Stimulated activated CD4-positive, alpha-beta T cell treated with anti-CD3 and anti-CD28 coated beads, Interleukin-2, amount 100 ng/mL, for 24 hours (primary cell): ENCODE measurements at regions not wholly inside any gene's neighbourhood (a gene's known extent, or its start where the extent isn't known, plus 50 kb on each side); places are given as distances from the start of the nearest gene placed in this dataset.
"Not testable (repeated sequence)": the region's sequence is repeated elsewhere in the genome, so short reads cannot be mapped to it uniquely, and the experiment has no call there.

Experiments
- DNase-seq, 2 donors: peaks; one replicate each; pipeline ENCODE4 v3.0.0-alpha.2; 2020

GRCh38 chr16:22572331-22573224, 61.9 kb downstream of the NPIPB5 start:
- not testable (repeated sequence) for DNase-seq

GRCh38 chr16:22573225-22573530, 62.5 kb downstream of the NPIPB5 start:
- DNase-seq, result not testable (repeated sequence)

- not testable (repeated sequence) for DNase-seq
Measured at GRCh38 chr16:22576506-22576905, 65.8 kb downstream of the NPIPB5 start.

- DNase-seq, result not testable (repeated sequence)
Measured at GRCh38 chr16:22583195-22583594, 72.5 kb downstream of the NPIPB5 start.

- not testable (repeated sequence) for DNase-seq
Measured at GRCh38 chr16:22584459-22584858, 73.8 kb downstream of the NPIPB5 start.

GRCh38 chr16:22584941-22585340, 74.2 kb downstream of the NPIPB5 start:
- DNase-seq, result not testable (repeated sequence)

- not testable (repeated sequence) for DNase-seq
Measured at GRCh38 chr16:22585431-22585830, 74.7 kb downstream of the NPIPB5 start.

GRCh38 chr16:22586732-22587131, 76.0 kb downstream of the NPIPB5 start:
- DNase-seq, result not testable (repeated sequence)

GRCh38 chr16:22589757-22590156, 79.1 kb downstream of the NPIPB5 start:
- not testable (repeated sequence) for DNase-seq

GRCh38 chr16:22596445-22597045, 85.9 kb downstream of the NPIPB5 start:
- DNase-seq, result not testable (repeated sequence)

- DNase-seq, result not testable (repeated sequence)
Measured at GRCh38 chr16:22603744-22604143, 93.1 kb downstream of the NPIPB5 start.

GRCh38 chr16:22606619-22607018, 95.9 kb downstream of the NPIPB5 start:
- not testable (repeated sequence) for DNase-seq

- DNase-seq, result not testable (repeated sequence)
Measured at GRCh38 chr16:22609798-22610197, 99.1 kb downstream of the NPIPB5 start.

GRCh38 chr16:22611128-22611527, 100.4 kb downstream of the NPIPB5 start:
- not testable (repeated sequence) for DNase-seq

GRCh38 chr16:22614271-22614947, 103.7 kb downstream of the NPIPB5 start:
- DNase-seq, result no peak

- no peak for DNase-seq
Measured at GRCh38 chr16:22618842-22619241, 108.2 kb downstream of the NPIPB5 start.

- DNase-seq, result no peak
Measured at GRCh38 chr16:22621586-22622155, 111.0 kb downstream of the NPIPB5 start.

- no peak for DNase-seq
Measured at GRCh38 chr16:22622703-22623102, 112.0 kb downstream of the NPIPB5 start.

GRCh38 chr16:22623351-22623781, 112.7 kb downstream of the NPIPB5 start:
- no peak for DNase-seq

- no peak for DNase-seq
Measured at GRCh38 chr16:22624038-22624799, 113.5 kb downstream of the NPIPB5 start.

- DNase-seq, result no peak
Measured at GRCh38 chr16:22624800-22625533, 114.3 kb downstream of the NPIPB5 start.

- DNase-seq, result no peak
Measured at GRCh38 chr16:22625967-22626366, 115.3 kb downstream of the NPIPB5 start.
